Heart left ventricle (tissue), 16 donors: ENCODE measurements at regions not wholly inside any gene's neighbourhood (a gene's known extent, or its start where the extent isn't known, plus 50 kb on each side); places are given as distances from the start of the nearest gene placed in this dataset.

Experiments
- ATAC-seq, 4 donors: fragments of 200-7000 bp; cut with Tn5 transposase; one replicate each; pipeline ENCODE4 v1.9.1; 2020 to 2022; ENCODE audit warnings: moderate library complexity in 4 of 4, mild to moderate bottlenecking in 3 of 4, moderate number of reproducible peaks in 1 of 4
- DNase-seq, 5 donors: peaks; one replicate each; pipeline ENCODE4 v3.0.0-alpha.2; 2020
- H3K27ac ChIP-seq, 12 donors: fragments of 200-600 bp; sonication (generic) in 4 of 12; one replicate each; pipeline versions ENCODE4 v1.5.0 to v1.8.0; 2016 to 2022; ENCODE audit warnings: mild to moderate bottlenecking in 2 of 12
- H3K27me3 ChIP-seq, 9 donors: fragments of 200-600 bp; sonication (generic) in 2 of 9; one replicate each; pipeline versions ENCODE4 v1.5.1 to v1.8.0; 2016 to 2022; ENCODE audit warnings: mild to moderate bottlenecking in 3 of 9
- H3K36me3 ChIP-seq, 9 donors: fragments of 200-600 bp; sonication (generic) in 2 of 9; one replicate each; pipeline versions ENCODE4 v1.5.0 to v1.8.0; 2018 to 2022; ENCODE audit warnings: mild to moderate bottlenecking in 2 of 9
- H3K4me1 ChIP-seq, 12 donors: fragments of 200-600 bp; sonication (generic) in 4 of 12; one replicate each; pipeline versions ENCODE4 v1.5.0 to v1.8.0; 2016 to 2022; ENCODE audit warnings: mild to moderate bottlenecking in 3 of 12
- H3K4me3 ChIP-seq, 12 donors: fragments of 200-600 bp; sonication (generic) in 4 of 12; one replicate each; pipeline versions ENCODE4 v1.5.0 to v1.8.0; 2017 to 2022; ENCODE audit warnings: mild to moderate bottlenecking in 9 of 12, moderate library complexity in 4 of 12
- H3K9me3 ChIP-seq, 12 donors: fragments of 200-600 bp; sonication (generic) in 4 of 12; one replicate each; pipeline versions ENCODE4 v1.5.0 to v1.8.0; 2016 to 2022; ENCODE audit warnings: mild to moderate bottlenecking in 1 of 12
- CTCF ChIP-seq, 12 donors: fragments of 200-600 bp; sonication (generic) in 4 of 12; IDR thresholded peaks; one replicate each; pipeline versions ENCODE4 v1.5.0 to v1.8.0; 2018 to 2022; ENCODE audit warnings: antibody characterized with exemption in 12 of 12, mild to moderate bottlenecking in 5 of 12
- POLR2A ChIP-seq, 2 donors: fragments of 450-650 bp; IDR thresholded peaks; one replicate each; pipeline ENCODE4 v1.6.1; 2017; ENCODE audit warnings: antibody characterized with exemption in 2 of 2, mild to moderate bottlenecking in 2 of 2, moderate library complexity in 2 of 2
- WGBS, 4 donors: extraction: QIAGEN DNeasy Blood & Tissue Kit in 2 of 4; methylation state at CpG; one replicate each; pipeline versions ENCODE4 v1.1.5 to v1.1.7; 2013 to 2018; 5-methylcytosine and 5-hydroxymethylcytosine counted together
- intact Hi-C, 10 donors: fragments of 100-400 bp; cut with DNase I; formaldehyde crosslinking; loops; one replicate each; pipeline versions ENCODE4 v1.11.1 to v1.14.2; 2022
- donor health status: ischemic (EF 13 %, LVEDD 7.1; RV severe dilation, severe dysfunction).
- donor health status: healthy with polysubstance abuse.
- donor health status: DM: no; HTN: yes; CAD: no.
- donor health status: DM: no; HTN: no; CAD: no.
- donor health status: ischemic (EF 25% LVEDD 6.9; RV normal size, moderate dysfunction).
- donor health status: ischemic (EF 25% LVEDD 5.7; RV mildly dilated, moderate dysfunction).
- donor health status: healthy.
- donor health status: DM: yes; HTN: yes; CAD: no.
- donor health status: ischemic (EF 35%, LVEDD 5.7; RV mildly dilated, moderate dysfunction).
- donor health status: nonischemic (EF 11% LVEDD 7.7; RV severe dilation, severe dysfunction).
- donor health status: DM: yes; HTN: yes; CAD: no.
- donor health status: PGD.
- donor health status: ischemic (EF 29% LVEDD 5.4; RV normal size, mild dysfunction).
- donor health status: nonischemic (EF 23%, LVEDD 6.1; RV moderate dilation, normal function).

GRCh38 chr3:144424606-144425005 is 453.0 kb downstream of the DIPK2A start:
- Histone ChIP-seq H3K4me1 (no peaks in the 10 kb centered on the region), H3K36me3 (no peaks in the 10 kb centered on the region), H3K9me3 (no peaks in the 10 kb centered on the region), H3K27ac (no peak overlapping the region), H3K4me3 (no peak overlapping the region), H3K27me3 (no peaks in the 10 kb centered on the region)
- WGBS, 4 donors, result 83 to 91% (median 90%) methylated on average over 4 of the region's 4 CpGs
- TF ChIP-seq CTCF (IDR thresholded peaks at IDR 0.05) (no peak), POLR2A (IDR thresholded peaks at IDR 0.05) (no peak)
- no peak for ATAC-seq
- no peak for DNase-seq
- intact Hi-C loops, result no loop called here

- no peaks in the 10 kb centered on the region for H3K36me3 ChIP-seq
- no peaks in the 10 kb centered on the region for H3K27me3 ChIP-seq
- TF ChIP-seq CTCF (IDR thresholded peaks at IDR 0.05) (no peak), POLR2A (IDR thresholded peaks at IDR 0.05) (no peak)
- H3K4me3 ChIP-seq, result no peak overlapping the region
- intact Hi-C loops, result no loop called here
- no peak overlapping the region for H3K27ac ChIP-seq
- ATAC-seq (no peak), DNase-seq (no peak)
- no peaks in the 10 kb centered on the region for H3K9me3 ChIP-seq
- no peaks in the 10 kb centered on the region for H3K4me1 ChIP-seq
Measured at GRCh38 chr3:144426366-144426765, 454.7 kb downstream of the DIPK2A start.

GRCh38 chr3:144426967-144427366 is 455.3 kb downstream of the DIPK2A start:
- TF ChIP-seq CTCF (IDR thresholded peaks at IDR 0.05) (no peak), POLR2A (IDR thresholded peaks at IDR 0.05) (no peak)
- WGBS, 4 donors, result 92 to 95% (median 93%) methylated on average over 4 of the region's 4 CpGs
- no peak for ATAC-seq
- Histone ChIP-seq H3K9me3 (no peaks in the 10 kb centered on the region), H3K4me3 (no peak overlapping the region), H3K27ac (no peak overlapping the region), H3K36me3 (no peaks in the 10 kb centered on the region), H3K4me1 (no peaks in the 10 kb centered on the region), H3K27me3 (no peaks in the 10 kb centered on the region)
- intact Hi-C loops, result no loop called here
- no peak for DNase-seq

- H3K27me3 ChIP-seq, result no peaks in the 10 kb centered on the region
- no peak overlapping the region for H3K27ac ChIP-seq
- H3K9me3 ChIP-seq, result no peaks in the 10 kb centered on the region
- ATAC-seq (no peak), DNase-seq (no peak)
- H3K36me3 ChIP-seq, result no peaks in the 10 kb centered on the region
- intact Hi-C loops, result no loop called here
- H3K4me1 ChIP-seq, result no peaks in the 10 kb centered on the region
- 62 to 81% (median 75%) methylated on average over 3 of the region's 3 CpGs for WGBS, 4 donors
- H3K4me3 ChIP-seq, result no peak overlapping the region
- TF ChIP-seq CTCF (IDR thresholded peaks at IDR 0.05) (no peak), POLR2A (IDR thresholded peaks at IDR 0.05) (no peak)
Measured at GRCh38 chr3:144429719-144430121, 458.1 kb downstream of the DIPK2A start.
